Cardiac fibroblast (primary cell): ENCODE measurements at regions not wholly inside any gene's neighbourhood (a gene's known extent, or its start where the extent isn't known, plus 50 kb on each side); places are given as distances from the start of the nearest gene placed in this dataset.

ENCODE experiments used
- DNase-seq, 2 donors: peaks; one replicate each; pipeline versions ENCODE4 v3.0.0 to v3.0.0-alpha.2; 2010; ENCODE audit warnings: low read depth in 2 of 2
- H3K4me3 ChIP-seq, 2 donors: replicated peaks in 1 of 2; 1 replicate in 1 of 2; 2 replicates in 1 of 2; pipeline ENCODE4 v1.5.1; 2011; ENCODE audit warnings: low read depth in 2 of 2, low read length in 2 of 2, mild to moderate bottlenecking in 2 of 2, moderate library complexity in 1 of 2
- TF ChIP-seq, protein P1 (sequence below): IDR thresholded peaks from one replicate; pipeline ENCODE4 v1.5.1; 2011; ENCODE audit warnings: low read depth, mild to moderate bottlenecking, low read length, inconsistent platforms

DNA sequence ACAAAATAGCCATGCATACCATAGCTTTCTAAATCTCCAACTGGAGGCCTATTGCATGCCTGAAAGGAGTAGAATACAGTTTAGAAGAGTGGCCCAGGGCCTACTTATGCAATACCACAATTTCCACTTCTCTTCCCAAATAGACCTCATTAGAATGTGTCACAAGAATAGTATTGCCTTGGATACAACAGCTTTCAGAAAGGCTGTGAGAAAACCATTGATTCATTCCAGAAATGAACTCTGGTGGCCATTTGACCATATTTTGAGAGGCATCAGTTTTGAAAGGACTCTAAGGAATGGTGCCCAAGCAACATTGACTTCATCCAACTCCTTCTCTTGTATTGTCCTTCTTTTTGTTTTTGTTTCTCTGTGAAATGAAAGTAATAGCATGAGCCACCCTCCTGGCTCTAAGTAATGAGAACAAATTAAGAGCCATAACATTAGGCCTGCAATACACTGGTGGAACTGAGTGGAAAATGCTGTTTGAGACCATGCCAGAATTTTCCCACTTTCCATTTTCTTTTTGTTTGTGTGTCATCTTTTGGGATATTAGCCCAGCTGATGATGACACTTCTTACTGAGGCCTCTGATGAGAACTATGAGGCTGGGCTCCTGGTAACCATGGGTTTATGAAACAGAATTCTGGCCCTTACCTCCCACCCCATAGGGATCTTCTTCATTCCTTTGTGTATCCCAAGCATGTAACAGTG is 90.2 kb downstream of the TMEM174 start:
- TF ChIP-seq, protein P1, sequence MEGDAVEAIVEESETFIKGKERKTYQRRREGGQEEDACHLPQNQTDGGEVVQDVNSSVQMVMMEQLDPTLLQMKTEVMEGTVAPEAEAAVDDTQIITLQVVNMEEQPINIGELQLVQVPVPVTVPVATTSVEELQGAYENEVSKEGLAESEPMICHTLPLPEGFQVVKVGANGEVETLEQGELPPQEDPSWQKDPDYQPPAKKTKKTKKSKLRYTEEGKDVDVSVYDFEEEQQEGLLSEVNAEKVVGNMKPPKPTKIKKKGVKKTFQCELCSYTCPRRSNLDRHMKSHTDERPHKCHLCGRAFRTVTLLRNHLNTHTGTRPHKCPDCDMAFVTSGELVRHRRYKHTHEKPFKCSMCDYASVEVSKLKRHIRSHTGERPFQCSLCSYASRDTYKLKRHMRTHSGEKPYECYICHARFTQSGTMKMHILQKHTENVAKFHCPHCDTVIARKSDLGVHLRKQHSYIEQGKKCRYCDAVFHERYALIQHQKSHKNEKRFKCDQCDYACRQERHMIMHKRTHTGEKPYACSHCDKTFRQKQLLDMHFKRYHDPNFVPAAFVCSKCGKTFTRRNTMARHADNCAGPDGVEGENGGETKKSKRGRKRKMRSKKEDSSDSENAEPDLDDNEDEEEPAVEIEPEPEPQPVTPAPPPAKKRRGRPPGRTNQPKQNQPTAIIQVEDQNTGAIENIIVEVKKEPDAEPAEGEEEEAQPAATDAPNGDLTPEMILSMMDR, result no peak
- no peak overlapping the region for H3K4me3 ChIP-seq
- DNase-seq, result no peak

DNA sequence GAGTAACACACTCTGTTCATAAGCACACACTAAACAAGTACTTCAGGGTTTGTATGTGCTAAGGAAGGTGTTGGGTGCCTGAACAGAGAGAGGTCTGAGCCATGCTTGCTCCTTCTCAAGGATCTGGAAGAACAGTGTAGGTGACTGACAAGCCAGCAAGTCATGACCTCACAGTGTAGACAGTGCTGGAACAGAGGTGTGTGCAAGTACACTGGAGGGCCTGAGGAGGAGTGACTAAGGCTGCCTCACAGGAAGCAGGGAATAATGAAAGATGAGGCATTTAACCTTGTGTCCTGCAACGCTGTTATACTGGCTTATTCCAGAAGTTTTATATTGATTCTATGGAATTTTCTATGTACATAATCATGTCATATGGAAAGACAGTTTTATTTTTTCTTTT is 83.9 kb downstream of the TMEM174 start:
- TF ChIP-seq, protein P1, result no peak
- peak in 1 of 2 donors; percentile 39 for DNase-seq
- no peak overlapping the region for H3K4me3 ChIP-seq

DNA sequence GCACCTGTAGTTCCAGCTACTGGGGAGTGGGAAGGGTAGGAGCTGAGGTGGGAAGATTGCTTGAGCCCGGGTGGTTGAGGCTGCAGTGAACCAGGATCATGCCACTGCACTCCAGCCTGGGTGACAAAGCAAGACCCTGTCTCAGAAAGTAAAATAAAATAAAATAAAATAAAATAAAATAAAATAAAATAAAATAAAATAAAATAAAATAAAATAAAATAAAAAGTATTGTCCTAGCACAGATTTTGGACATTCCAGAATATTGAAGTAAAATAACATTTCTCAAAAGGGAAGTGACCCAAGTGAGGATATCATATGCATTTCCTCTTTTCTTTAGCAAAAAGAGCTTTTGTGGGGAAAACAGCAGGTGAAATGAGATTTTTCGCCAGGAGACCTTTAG is 83.5 kb downstream of the TMEM174 start:
- no peak for DNase-seq
- TF ChIP-seq, protein P1, result no peak
- H3K4me3 ChIP-seq, result no peak overlapping the region

DNA sequence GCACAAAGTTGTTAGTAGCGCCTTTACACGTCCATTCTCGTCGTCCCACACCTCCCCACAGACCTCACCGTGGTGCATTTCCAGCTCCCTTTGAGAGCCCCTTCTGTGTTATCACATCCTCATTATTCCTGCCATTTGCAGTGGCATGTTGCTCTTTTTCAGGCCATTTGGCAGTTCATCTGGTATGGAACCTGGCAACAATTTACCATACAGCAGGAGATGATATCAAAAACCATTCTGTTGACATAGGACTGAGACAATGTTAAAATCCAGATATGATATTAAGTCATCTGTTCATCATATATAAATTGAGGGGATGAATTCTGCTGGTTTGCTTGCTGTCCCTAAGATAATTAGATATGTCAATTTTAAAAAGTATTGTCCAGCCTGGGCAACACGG is 83.0 kb downstream of the TMEM174 start:
- no peak overlapping the region for H3K4me3 ChIP-seq
- TF ChIP-seq, protein P1, result no peak
- no peak for DNase-seq

DNA sequence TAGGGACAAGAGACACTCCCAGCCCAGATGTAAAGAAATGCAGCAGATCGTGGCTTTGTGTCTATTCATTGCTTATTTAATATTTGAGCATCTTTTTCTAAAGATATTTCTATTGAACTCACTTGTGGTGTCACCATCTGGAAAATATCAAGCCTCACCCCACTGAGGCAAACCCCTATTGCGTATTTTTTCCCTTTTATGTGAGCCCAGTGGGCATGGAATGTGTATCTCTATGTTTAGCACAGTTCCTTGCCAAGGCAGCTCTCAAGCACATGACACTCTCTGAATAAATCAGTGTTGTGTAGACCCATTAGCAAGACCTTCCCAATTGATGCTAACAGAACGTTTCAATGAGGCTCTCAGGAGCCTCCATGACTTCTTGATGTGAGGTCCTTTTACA is 81.6 kb downstream of the TMEM174 start:
- DNase-seq, result no peak
- no peak overlapping the region for H3K4me3 ChIP-seq
- TF ChIP-seq, protein P1, result no peak

DNA sequence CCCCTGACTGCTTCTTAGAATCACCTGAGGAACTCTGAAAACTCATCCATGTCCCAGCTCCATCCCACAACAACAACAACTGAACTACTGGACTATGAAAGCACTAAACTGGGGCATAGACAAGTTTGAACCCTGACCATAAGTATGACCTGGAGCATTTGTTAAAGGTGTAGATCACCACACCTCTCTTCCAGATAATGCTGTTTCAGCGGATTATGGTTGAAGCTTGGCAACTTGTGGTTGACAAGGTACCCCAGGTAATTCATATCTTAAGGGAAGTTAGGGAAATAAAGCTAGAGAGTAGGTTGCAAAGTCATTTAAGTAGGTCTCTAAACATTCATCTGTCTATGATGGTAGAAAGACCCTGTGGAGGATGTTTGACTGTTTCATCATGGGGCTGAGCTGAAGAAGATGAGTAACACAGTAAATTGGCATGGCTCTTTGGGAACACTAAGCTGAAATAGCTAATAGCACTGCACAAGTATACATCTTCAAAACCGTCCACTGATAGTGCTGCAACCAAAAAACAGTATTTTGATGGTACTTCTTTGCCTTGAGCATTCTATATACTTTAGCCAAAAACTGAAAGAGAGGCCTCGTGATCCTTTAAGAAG is 80.2 kb downstream of the TMEM174 start:
- H3K4me3 ChIP-seq, result no peak overlapping the region
- TF ChIP-seq, protein P1, result no peak
- no peak for DNase-seq

DNA sequence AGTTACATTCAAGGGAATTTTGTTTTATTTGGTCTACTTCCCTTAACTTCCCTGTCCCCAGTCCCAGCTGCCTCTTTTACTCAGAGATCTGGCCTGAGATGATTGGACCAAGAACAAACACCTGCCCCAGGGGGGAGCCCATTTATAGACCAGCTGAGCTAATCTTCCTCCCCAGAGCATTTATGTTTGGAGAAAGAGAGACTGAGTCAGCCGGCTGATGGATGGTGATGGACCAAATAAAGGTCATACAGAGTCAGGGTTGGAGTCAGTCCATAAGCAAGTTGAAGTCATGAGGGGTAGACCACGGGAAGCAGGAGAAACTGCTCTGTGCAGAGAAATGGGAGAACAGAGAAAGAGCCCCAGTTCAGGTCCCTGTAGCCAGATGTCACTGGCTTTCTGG is 77.7 kb downstream of the TMEM174 start:
- no peak overlapping the region for H3K4me3 ChIP-seq
- no peak for DNase-seq
- TF ChIP-seq, protein P1, result no peak
